HEK293 (cell line): ENCODE measurements at regions not wholly inside any gene's neighbourhood (a gene's known extent, or its start where the extent isn't known, plus 50 kb on each side); places are given as distances from the start of the nearest gene placed in this dataset.

Experiments
- CTCF ChIA-PET: fragments of 350-600 bp; formaldehyde crosslinking; extraction: SDS; loops from one replicate; lab custom pipeline; 2021; ENCODE audit warnings: antibody characterized with exemption; lab: Yijun Ruan, JAX
- POLR2A ChIA-PET: fragments of 300-600 bp; formaldehyde crosslinking; extraction: SDS; loops from one replicate; lab custom pipeline; 2020; ENCODE audit warnings: antibody characterized with exemption, inconsistent platforms; lab: Yijun Ruan, JAX
- H3K27ac ChIP-seq: fragments of 200-500 bp; sonication (Bioruptor generic); 2 replicates; pipeline ENCODE4 v1.5.1; 2014; ENCODE audit warnings: low read depth, low read length, control low read depth, inconsistent platforms; ENCODE audit errors: extremely low read depth
- H3K36me3 ChIP-seq, 2 experiments: fragments of 200-500 bp in 1 of 2; sonication (Bioruptor generic) in 1 of 2; 1 replicate in 1 of 2; 2 replicates in 1 of 2; pipeline ENCODE4 v1.5.1; 2014 to 2017; ENCODE audit warnings: inconsistent platforms in 2 of 2, low read length in 2 of 2; ENCODE audit not compliant: control insufficient read depth in 2 of 2, insufficient read depth in 1 of 2
- H3K4me1 ChIP-seq: fragments of 200-500 bp; sonication (Bioruptor generic); 2 replicates; pipeline ENCODE4 v1.5.1; 2014; ENCODE audit warnings: mild to moderate bottlenecking, low read length, inconsistent platforms; ENCODE audit not compliant: control insufficient read depth, insufficient read depth
- H3K4me3 ChIP-seq: 2 replicates; pipeline ENCODE4 v1.5.1; 2011; ENCODE audit warnings: low read depth, mild to moderate bottlenecking, control low read depth, low read length, moderate library complexity
- H3K9me3 ChIP-seq: fragments of 200-500 bp; sonication (Bioruptor generic); 2 replicates; pipeline ENCODE4 v1.5.1; 2014; ENCODE audit warnings: low read depth, low read length, inconsistent platforms; ENCODE audit not compliant: control insufficient read depth, insufficient read depth
- EGR2 ChIP-seq: fragments of 450-650 bp; formaldehyde crosslinking; IDR thresholded peaks from 2 replicates; pipeline ENCODE4 v1.5.1; 2016; ENCODE audit warnings: low read depth, missing biosample characterization, missing genetic modification characterization
- SALL2 ChIP-seq: fragments of 450-650 bp; formaldehyde crosslinking; IDR thresholded peaks from 2 replicates; pipeline ENCODE4 v1.5.0; 2017; ENCODE audit warnings: missing biosample characterization, mild to moderate bottlenecking, missing genetic modification characterization, borderline replicate concordance
- TCF7L2 ChIP-seq: IDR thresholded peaks from 2 replicates; pipeline ENCODE4 v1.6.1; 2011; ENCODE audit warnings: low read depth, mild to moderate bottlenecking, inconsistent platforms, low read length, moderate library complexity, borderline replicate concordance
- TRIM28 ChIP-seq: IDR thresholded peaks from 2 replicates; pipeline ENCODE4 v1.6.1; 2011; ENCODE audit warnings: low read length, control low read depth, borderline replicate concordance
- YY2 ChIP-seq: fragments of 450-650 bp; formaldehyde crosslinking; IDR thresholded peaks from 2 replicates; pipeline ENCODE4 v1.5.1; 2016; ENCODE audit warnings: missing biosample characterization, missing genetic modification characterization
- ZFHX2 ChIP-seq: fragments of 450-650 bp; formaldehyde crosslinking; conservative IDR thresholded peaks from 2 replicates; pipeline ENCODE4 v1.5.1; 2016; ENCODE audit warnings: missing biosample characterization, missing genetic modification characterization
- ZNF146 ChIP-seq: fragments of 450-650 bp; formaldehyde crosslinking; IDR thresholded peaks from 2 replicates; pipeline ENCODE4 v1.5.1; 2016; ENCODE audit warnings: missing biosample characterization, missing genetic modification characterization
- ZNF223 ChIP-seq: fragments of 450-650 bp; formaldehyde crosslinking; IDR thresholded peaks from 2 replicates; pipeline ENCODE4 v1.5.1; 2016; ENCODE audit warnings: missing biosample characterization, missing genetic modification characterization
- ZNF37A ChIP-seq: fragments of 450-650 bp; IDR thresholded peaks from 2 replicates; pipeline ENCODE4 v1.5.1; 2018; ENCODE audit warnings: missing biosample characterization, missing genetic modification characterization
- ZNF549 ChIP-seq: fragments of 450-650 bp; IDR thresholded peaks from 2 replicates; pipeline ENCODE4 v1.5.1; 2018; ENCODE audit warnings: missing biosample characterization, missing genetic modification characterization, mild to moderate bottlenecking, inconsistent platforms, moderate library complexity
- ZNF571 ChIP-seq: fragments of 450-650 bp; formaldehyde crosslinking; IDR thresholded peaks from 2 replicates; pipeline ENCODE4 v1.5.0; 2017; ENCODE audit warnings: missing biosample characterization, missing genetic modification characterization
- ZNF777 ChIP-seq: fragments of 450-650 bp; formaldehyde crosslinking; IDR thresholded peaks from 2 replicates; pipeline ENCODE4 v1.5.1; 2017; ENCODE audit warnings: missing biosample characterization, missing genetic modification characterization, borderline replicate concordance
- TF ChIP-seq, protein P1 (sequence below): fragments of 450-650 bp; formaldehyde crosslinking; IDR thresholded peaks from 2 replicates; pipeline ENCODE4 v1.5.1; 2017; ENCODE audit warnings: missing biosample characterization, missing genetic modification characterization
- TF ChIP-seq, protein P2 (sequence below): fragments of 450-650 bp; formaldehyde crosslinking; IDR thresholded peaks from 2 replicates; pipeline ENCODE4 v1.5.1; 2016; ENCODE audit warnings: missing biosample characterization, missing genetic modification characterization
- TF ChIP-seq, protein P3 (sequence below): sonication (generic); formaldehyde crosslinking; IDR thresholded peaks from 2 replicates; pipeline ENCODE4 v1.8.1; 2022; ENCODE audit warnings: mild to moderate bottlenecking, moderate library complexity, missing genetic modification reagents
- TF ChIP-seq, protein P4 (sequence below): IDR thresholded peaks from 2 replicates; pipeline ENCODE4 v1.6.1; 2011; ENCODE audit warnings: mild to moderate bottlenecking, low read depth, low read length, borderline replicate concordance

DNA sequence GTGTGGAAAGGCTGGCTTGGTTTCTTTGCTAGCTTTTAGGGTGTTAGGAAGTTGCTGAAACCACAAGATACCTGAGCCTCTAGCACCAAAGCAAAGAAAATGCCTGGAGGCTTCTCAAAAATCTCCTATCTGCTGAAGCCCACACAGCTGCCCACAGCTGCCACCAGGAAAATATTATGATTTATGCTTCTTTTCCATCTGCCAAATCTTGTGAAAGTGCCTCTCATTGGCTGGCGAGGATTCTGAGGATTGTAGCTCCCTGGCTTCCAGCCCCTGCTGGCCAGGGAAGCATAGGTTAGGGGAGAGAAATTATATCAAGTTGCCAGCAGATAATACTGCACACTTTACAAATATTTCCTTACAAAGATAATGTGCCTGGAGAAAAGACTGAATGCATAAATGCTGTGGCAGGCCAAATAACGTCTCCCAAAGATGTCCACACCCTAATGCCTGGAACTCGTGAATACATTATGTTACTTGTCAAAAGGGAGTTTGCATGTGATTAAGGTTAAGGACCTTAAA lies 98.4 kb downstream of the MRPL14 start:
- Histone ChIP-seq H3K4me1 (no peaks in the 10 kb centered on the region), H3K27ac (no peak overlapping the region), H3K36me3 (no peaks in the 10 kb centered on the region), H3K4me3 (no peak overlapping the region), H3K9me3 (no peaks in the 10 kb centered on the region)
- POLR2A ChIA-PET, result no interaction called here
- peak; percentile 54 for TF ChIP-seq ZFHX2 (tag by site-specific recombination)
- TF ChIP-seq ZNF37A (tag by site-specific recombination), result no peak
- TF ChIP-seq YY2, result no peak
- 0 out of 2 replicates have a peak, but pooled peaks have one; percentile 24 for TF ChIP-seq EGR2 (tag by site-specific recombination)
- no peak for TF ChIP-seq TCF7L2
- TF ChIP-seq ZNF549 (tag by site-specific recombination), result no peak
- TF ChIP-seq ZNF571 (tag by site-specific recombination), result no peak
- CTCF ChIA-PET, result interaction anchor here (1.0 kb wide), 1 partner anchor 35 kb away, joined by 4 read pairs; no protein-coding TSS in a partner anchor

DNA sequence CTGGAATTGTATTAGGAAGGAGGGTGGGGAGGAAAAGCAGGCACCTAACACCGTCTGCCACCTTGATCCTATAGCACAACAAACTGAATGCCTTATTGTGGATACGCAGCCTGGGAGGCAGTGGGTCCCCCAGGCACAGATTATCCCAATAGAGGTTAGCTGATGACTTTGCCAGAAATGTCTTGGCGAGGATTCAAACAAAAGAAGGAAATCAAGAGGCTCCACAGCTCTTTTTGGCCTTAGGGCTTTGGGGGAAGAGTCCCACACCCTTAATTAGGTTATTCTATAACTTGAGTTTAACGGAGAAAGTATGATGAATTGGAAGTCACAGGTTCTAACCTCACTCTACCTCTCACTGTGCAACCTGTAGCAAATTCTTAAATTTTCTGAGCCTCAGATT lies 102.0 kb downstream of the MRPL14 start:
- no peaks in the 10 kb centered on the region for H3K9me3 ChIP-seq
- no peak overlapping the region for H3K4me3 ChIP-seq
- POLR2A ChIA-PET, result no interaction called here
- no peaks in the 10 kb centered on the region for H3K4me1 ChIP-seq
- H3K27ac ChIP-seq, result no peak overlapping the region
- CTCF ChIA-PET, result interaction anchor here (1.0 to 1.1 kb wide), 2 partner anchors 9 to 11 kb away, joined by 4 read pairs; no protein-coding TSS in a partner anchor
- H3K36me3 ChIP-seq, result no peaks in the 10 kb centered on the region
- TF ChIP-seq, protein P1, sequence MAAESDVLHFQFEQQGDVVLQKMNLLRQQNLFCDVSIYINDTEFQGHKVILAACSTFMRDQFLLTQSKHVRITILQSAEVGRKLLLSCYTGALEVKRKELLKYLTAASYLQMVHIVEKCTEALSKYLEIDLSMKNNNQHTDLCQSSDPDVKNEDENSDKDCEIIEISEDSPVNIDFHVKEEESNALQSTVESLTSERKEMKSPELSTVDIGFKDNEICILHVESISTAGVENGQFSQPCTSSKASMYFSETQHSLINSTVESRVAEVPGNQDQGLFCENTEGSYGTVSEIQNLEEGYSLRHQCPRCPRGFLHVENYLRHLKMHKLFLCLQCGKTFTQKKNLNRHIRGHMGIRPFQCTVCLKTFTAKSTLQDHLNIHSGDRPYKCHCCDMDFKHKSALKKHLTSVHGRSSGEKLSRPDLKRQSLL (tag by site-specific recombination), result no peak
- no peak for TF ChIP-seq ZNF777 (tag by site-specific recombination)
- TF ChIP-seq ZNF146, result no peak
- TF ChIP-seq ZNF223 (tag by site-specific recombination), result no peak
- TF ChIP-seq SALL2 (tag by site-specific recombination), result no peak
- TF ChIP-seq, protein P2, sequence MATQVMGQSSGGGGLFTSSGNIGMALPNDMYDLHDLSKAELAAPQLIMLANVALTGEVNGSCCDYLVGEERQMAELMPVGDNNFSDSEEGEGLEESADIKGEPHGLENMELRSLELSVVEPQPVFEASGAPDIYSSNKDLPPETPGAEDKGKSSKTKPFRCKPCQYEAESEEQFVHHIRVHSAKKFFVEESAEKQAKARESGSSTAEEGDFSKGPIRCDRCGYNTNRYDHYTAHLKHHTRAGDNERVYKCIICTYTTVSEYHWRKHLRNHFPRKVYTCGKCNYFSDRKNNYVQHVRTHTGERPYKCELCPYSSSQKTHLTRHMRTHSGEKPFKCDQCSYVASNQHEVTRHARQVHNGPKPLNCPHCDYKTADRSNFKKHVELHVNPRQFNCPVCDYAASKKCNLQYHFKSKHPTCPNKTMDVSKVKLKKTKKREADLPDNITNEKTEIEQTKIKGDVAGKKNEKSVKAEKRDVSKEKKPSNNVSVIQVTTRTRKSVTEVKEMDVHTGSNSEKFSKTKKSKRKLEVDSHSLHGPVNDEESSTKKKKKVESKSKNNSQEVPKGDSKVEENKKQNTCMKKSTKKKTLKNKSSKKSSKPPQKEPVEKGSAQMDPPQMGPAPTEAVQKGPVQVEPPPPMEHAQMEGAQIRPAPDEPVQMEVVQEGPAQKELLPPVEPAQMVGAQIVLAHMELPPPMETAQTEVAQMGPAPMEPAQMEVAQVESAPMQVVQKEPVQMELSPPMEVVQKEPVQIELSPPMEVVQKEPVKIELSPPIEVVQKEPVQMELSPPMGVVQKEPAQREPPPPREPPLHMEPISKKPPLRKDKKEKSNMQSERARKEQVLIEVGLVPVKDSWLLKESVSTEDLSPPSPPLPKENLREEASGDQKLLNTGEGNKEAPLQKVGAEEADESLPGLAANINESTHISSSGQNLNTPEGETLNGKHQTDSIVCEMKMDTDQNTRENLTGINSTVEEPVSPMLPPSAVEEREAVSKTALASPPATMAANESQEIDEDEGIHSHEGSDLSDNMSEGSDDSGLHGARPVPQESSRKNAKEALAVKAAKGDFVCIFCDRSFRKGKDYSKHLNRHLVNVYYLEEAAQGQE, result no peak
- TF ChIP-seq, protein P3, sequence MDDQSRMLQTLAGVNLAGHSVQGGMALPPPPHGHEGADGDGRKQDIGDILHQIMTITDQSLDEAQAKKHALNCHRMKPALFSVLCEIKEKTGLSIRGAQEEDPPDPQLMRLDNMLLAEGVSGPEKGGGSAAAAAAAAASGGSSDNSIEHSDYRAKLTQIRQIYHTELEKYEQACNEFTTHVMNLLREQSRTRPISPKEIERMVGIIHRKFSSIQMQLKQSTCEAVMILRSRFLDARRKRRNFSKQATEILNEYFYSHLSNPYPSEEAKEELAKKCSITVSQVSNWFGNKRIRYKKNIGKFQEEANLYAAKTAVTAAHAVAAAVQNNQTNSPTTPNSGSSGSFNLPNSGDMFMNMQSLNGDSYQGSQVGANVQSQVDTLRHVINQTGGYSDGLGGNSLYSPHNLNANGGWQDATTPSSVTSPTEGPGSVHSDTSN, result no peak
- TF ChIP-seq, protein P4, sequence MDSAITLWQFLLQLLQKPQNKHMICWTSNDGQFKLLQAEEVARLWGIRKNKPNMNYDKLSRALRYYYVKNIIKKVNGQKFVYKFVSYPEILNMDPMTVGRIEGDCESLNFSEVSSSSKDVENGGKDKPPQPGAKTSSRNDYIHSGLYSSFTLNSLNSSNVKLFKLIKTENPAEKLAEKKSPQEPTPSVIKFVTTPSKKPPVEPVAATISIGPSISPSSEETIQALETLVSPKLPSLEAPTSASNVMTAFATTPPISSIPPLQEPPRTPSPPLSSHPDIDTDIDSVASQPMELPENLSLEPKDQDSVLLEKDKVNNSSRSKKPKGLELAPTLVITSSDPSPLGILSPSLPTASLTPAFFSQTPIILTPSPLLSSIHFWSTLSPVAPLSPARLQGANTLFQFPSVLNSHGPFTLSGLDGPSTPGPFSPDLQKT, result no peak
- TF ChIP-seq TRIM28, result no peak
